KMS-11 (cell line): ENCODE measurements at regions not wholly inside any gene's neighbourhood (a gene's known extent, or its start where the extent isn't known, plus 50 kb on each side); places are given as distances from the start of the nearest gene placed in this dataset.

Experiments
- H2AFZ ChIP-seq: fragments of 200-600 bp; sonication (generic); 2 replicates; pipeline ENCODE4 v1.6.1; 2016; ENCODE audit warnings: antibody characterized with exemption, mixed run types, low read depth
- H3K27ac ChIP-seq: fragments of 200-600 bp; sonication (generic); 2 replicates; pipeline ENCODE4 v1.6.1; 2016; ENCODE audit warnings: mild to moderate bottlenecking, mixed run types
- H3K27me3 ChIP-seq: fragments of 200-600 bp; sonication (generic); 2 replicates; pipeline ENCODE4 v1.6.1; 2017; ENCODE audit warnings: mild to moderate bottlenecking, low read depth, mixed run types, moderate library complexity; ENCODE audit not compliant: insufficient read depth
- H3K36me3 ChIP-seq: fragments of 200-600 bp; sonication (generic); 2 replicates; pipeline ENCODE4 v1.6.1; 2017; ENCODE audit warnings: mild to moderate bottlenecking, mixed run types; ENCODE audit not compliant: insufficient read depth
- H3K4me1 ChIP-seq: fragments of 200-600 bp; sonication (generic); 2 replicates; pipeline ENCODE4 v1.6.1; 2016; ENCODE audit warnings: mild to moderate bottlenecking, low read depth, mixed run types; ENCODE audit not compliant: poor library complexity, severe bottlenecking
- H3K4me2 ChIP-seq: fragments of 200-600 bp; sonication (generic); 2 replicates; pipeline ENCODE4 v1.7.0; 2016; ENCODE audit warnings: mild to moderate bottlenecking, mixed run types
- H3K4me3 ChIP-seq: fragments of 200-600 bp; sonication (generic); IDR thresholded peaks from 2 replicates; pipeline ENCODE4 v1.6.1; 2017; ENCODE audit warnings: low read depth, low read length, mixed read lengths; ENCODE audit not compliant: insufficient read depth
- H3K79me2 ChIP-seq: fragments of 200-600 bp; sonication (generic); 2 replicates; pipeline ENCODE4 v1.6.1; 2016; ENCODE audit warnings: low read depth, mixed run types; ENCODE audit not compliant: insufficient read depth
- H3K9ac ChIP-seq: fragments of 200-600 bp; sonication (generic); 2 replicates; pipeline ENCODE4 v1.6.1; 2016; ENCODE audit warnings: mild to moderate bottlenecking, mixed run types
- H4K20me1 ChIP-seq: fragments of 200-600 bp; sonication (generic); 2 replicates; pipeline ENCODE4 v1.6.1; 2016; ENCODE audit warnings: mild to moderate bottlenecking, mixed run types; ENCODE audit not compliant: insufficient read depth
- CTCF ChIP-seq: fragments of 200-600 bp; sonication (generic); conservative IDR thresholded peaks from 2 replicates; pipeline ENCODE4 v1.6.1; 2017; ENCODE audit warnings: low read depth, mild to moderate bottlenecking, antibody characterized with exemption, low read length, moderate library complexity, mixed read lengths

- H3K36me3 ChIP-seq = no peaks in the 10 kb centered on the region
- H3K4me3 ChIP-seq = no peak overlapping the region
- no peak overlapping the region for H3K9ac ChIP-seq
- H3K4me2 ChIP-seq = no peak overlapping the region
- H4K20me1 ChIP-seq = no peaks in the 10 kb centered on the region
- no peaks in the 10 kb centered on the region for H3K27me3 ChIP-seq
- no peak for TF ChIP-seq CTCF
- no peaks in the 10 kb centered on the region for H3K4me1 ChIP-seq
- H2AFZ ChIP-seq = no peak overlapping the region
- H3K27ac ChIP-seq = no peak overlapping the region
- no peaks in the 10 kb centered on the region for H3K79me2 ChIP-seq
Observed at GRCh38 chr2:10993001-10993481, 81.3 kb downstream of the KCNF1 start.

GRCh38 chr2:10995366-10995970, 83.7 kb downstream of the KCNF1 start:
- no peak overlapping the region for H3K4me3 ChIP-seq
- no peaks in the 10 kb centered on the region for H3K79me2 ChIP-seq
- no peak overlapping the region for H2AFZ ChIP-seq
- H3K27me3 ChIP-seq = no peaks in the 10 kb centered on the region
- no peak for TF ChIP-seq CTCF
- H3K4me1 ChIP-seq = no peaks in the 10 kb centered on the region
- no peak overlapping the region for H3K27ac ChIP-seq
- H3K4me2 ChIP-seq = no peak overlapping the region
- H3K36me3 ChIP-seq = no peaks in the 10 kb centered on the region
- no peaks in the 10 kb centered on the region for H4K20me1 ChIP-seq
- H3K9ac ChIP-seq = no peak overlapping the region

DNA sequence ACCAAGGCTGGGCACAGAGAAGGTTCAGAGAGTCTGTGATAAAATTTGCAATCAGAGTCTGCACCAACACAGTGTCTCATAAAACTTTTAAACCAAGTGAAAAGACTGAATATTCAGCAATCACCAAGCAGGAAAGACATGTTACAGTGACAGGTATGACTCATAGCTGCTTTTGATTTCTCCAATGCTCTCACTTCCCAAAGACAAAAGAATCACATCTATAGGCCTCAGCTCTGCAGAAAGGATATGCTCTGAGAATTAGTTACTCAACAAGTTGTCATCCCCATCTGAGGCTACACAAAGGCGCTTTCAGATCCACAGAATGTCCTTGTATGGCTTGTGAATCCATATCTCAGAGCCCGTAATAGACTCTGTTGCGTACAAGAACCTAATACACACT, 92.5 kb downstream of the KCNF1 start:
- no peak overlapping the region for H3K9ac ChIP-seq

GRCh38 chr2:11005032-11005431, 93.3 kb downstream of the KCNF1 start:
- no peak overlapping the region for H2AFZ ChIP-seq

More for the DNA sequence above, 92.5 kb downstream of the KCNF1 start:
- no peaks in the 10 kb centered on the region for H3K79me2 ChIP-seq
- no peaks in the 10 kb centered on the region for H3K4me1 ChIP-seq
- no peak overlapping the region for H2AFZ ChIP-seq
- no peaks in the 10 kb centered on the region for H3K27me3 ChIP-seq
- no peaks in the 10 kb centered on the region; the same call in 1 of the 2 replicates for H3K36me3 ChIP-seq
- H3K27ac ChIP-seq = no peak overlapping the region
- TF ChIP-seq CTCF = no peak
- H4K20me1 ChIP-seq = no peaks in the 10 kb centered on the region
- no peak overlapping the region for H3K4me2 ChIP-seq
- no peak overlapping the region for H3K4me3 ChIP-seq

More at GRCh38 chr2:11005032-11005431, 93.3 kb downstream of the KCNF1 start:
- Histone ChIP-seq H3K4me1 (no peaks in the 10 kb centered on the region), H3K27me3 (no peaks in the 10 kb centered on the region), H4K20me1 (no peaks in the 10 kb centered on the region), H3K4me3 (no peak overlapping the region), H3K79me2 (no peaks in the 10 kb centered on the region), H3K27ac (no peak overlapping the region), H3K9ac (no peak overlapping the region), H3K36me3 (no peaks in the 10 kb centered on the region; the same call in 1 of the 2 replicates), H3K4me2 (no peak overlapping the region)
- no peak for TF ChIP-seq CTCF
